ENCODE measurements at regions not wholly inside any gene's neighbourhood (a gene's known extent, or its start where the extent isn't known, plus 50 kb on each side); places are given as distances from the start of the nearest gene placed in this dataset.
"Not testable (repeated sequence)": the region's sequence is repeated elsewhere in the genome, so short reads cannot be mapped to it uniquely, and the experiment has no call there.

- no peak for DNase-seq (ENCODE audit: low read depth in 2 of 3, low spot score in 1 of 3)
Observed at GRCh38 chr17:77822302-77823030, 136.0 kb upstream of the TNRC6C start.

- no peak for DNase-seq (ENCODE audit: low read depth in 2 of 3, low spot score in 1 of 3)
Observed at GRCh38 chr17:77824102-77824779, 134.3 kb upstream of the TNRC6C start.

GRCh38 chr17:77824780-77825280, 133.7 kb upstream of the TNRC6C start:
- no peak for DNase-seq (ENCODE audit: low read depth in 2 of 3, low spot score in 1 of 3)

DNA sequence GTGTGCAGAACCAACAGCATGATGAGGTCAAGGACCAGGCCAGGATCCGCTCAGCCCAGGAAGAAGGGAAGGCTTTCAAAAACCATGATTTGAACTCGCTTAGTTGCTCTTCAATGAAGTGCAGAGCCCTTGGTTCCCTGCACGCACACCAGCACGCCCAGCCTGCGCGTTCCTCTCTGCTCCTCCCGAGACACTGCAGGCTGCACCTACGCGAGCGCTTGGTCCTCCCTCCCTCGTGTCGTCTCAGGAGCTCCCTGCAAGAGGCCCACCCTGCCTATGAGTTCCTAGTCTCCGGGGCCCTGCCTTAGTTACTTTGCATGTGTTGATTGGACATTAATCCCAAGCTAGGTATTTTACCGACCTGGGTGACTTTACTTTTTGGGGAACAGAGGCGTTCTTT, 132.9 kb upstream of the TNRC6C start:
- no peak for DNase-seq (ENCODE audit: low read depth in 2 of 3, low spot score in 1 of 3)

- no peak for DNase-seq (ENCODE audit: low read depth in 2 of 3, low spot score in 1 of 3)
Observed at GRCh38 chr17:77826132-77826873, 132.2 kb upstream of the TNRC6C start.

DNA sequence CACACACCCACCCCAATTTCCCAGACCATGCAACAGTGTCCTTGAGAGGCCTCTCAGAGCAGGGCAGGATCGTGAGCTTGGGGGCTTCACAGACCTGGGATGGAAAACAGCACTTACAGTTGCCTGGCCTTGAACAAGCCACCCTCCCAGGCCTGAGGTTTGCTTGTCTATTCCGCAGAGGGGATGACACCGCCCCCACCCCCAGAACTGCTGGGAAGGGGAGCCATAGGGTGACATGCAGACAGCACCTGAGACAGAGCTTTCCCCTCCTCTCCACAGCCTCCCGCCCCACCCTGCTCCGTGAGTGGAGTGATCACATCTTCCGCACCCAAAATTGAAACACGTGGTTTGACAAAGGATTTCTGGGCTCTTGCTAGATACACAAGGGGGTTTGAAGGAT, 131.5 kb upstream of the TNRC6C start:
- no peak for DNase-seq (ENCODE audit: low read depth in 2 of 3, low spot score in 1 of 3)

GRCh38 chr17:77827511-77827910, 131.0 kb upstream of the TNRC6C start:
- DNase-seq (ENCODE audit: low read depth in 2 of 3, low spot score in 1 of 3), result no peak

GRCh38 chr17:77828749-77829539, 129.6 kb upstream of the TNRC6C start:
- no peak for DNase-seq (ENCODE audit: low read depth in 2 of 3, low spot score in 1 of 3)

DNA sequence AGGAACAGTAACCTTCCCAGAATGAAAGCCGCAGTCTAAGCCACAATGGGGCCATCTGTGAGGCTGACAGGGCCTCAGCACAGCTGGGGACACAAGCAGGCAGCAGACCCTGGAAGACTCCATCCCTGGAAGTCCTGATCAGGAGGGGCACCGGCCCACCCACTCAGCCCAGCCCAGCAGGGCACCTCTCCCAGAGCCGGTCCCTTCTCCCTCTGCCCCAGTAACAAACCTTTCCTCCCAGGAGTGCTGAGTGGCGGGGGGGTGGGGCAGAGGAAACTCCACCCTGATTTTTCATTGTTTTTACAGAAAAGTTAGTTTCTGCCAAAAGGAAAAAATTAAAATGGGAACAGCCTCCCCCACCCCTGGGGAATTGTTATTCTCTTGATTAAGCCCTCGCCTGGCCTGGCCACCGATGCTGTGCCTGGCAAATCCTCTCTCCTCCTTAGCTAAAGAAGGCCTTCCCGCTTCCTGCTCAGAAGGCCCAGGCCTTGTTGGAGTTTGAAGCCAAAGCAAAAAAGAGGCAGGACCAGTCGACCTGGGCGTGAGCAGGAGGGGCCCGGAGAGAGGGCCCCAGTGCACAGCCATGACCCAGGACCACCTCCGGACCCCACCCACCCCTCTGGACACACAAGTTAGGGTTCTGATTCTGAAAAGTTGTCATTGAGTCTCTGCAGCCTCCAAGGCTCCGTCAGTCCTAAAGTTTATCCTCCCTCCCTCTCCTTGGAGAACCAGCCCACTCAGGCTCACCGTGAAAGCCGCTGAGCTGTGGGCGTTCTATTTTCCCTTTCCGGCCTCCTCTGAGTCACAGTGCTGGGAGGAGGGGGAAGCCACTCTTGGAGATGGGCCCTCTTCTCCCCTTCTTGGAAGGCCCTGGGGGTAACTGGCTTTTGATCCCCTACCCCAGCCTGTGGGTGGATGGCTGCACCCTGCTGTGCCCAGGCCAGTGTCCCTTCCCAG, 128.4 kb upstream of the TNRC6C start:
- no peak for DNase-seq (ENCODE audit: low read depth in 2 of 3, low spot score in 1 of 3)

DNA sequence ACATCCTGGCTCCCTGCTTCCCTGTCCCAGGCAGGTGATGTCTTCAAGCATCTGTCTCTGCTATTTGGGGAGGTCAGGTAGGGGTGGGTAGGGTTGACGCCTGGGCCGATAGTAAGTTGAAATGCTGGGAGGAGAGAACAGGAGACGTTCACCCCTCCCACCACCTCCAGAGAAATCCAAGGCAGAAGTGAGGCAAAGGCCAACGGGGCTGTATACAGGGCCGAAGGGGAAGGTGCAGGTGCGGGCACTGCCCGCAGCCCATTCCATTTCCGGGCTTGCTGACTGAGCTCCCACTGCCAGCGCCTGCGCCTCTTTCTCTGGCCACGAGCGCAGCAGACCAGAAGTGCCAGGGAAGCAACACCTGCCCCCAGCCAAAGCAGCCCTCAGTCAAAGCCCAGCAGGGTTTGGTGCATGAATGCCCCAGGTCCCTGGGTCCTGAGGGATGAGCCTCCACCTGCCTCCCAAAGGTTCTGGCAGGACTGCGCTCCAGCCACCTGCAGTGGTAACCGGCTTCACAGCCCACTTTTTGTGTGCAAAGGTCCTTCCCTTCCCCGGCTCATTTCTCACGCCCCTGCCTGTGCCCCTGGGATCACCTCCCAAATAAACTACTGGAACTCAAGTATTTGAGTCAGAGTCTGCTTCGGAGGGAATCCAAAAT, 127.6 kb upstream of the TNRC6C start:
- no peak for DNase-seq (ENCODE audit: low read depth in 2 of 3, low spot score in 1 of 3)

GRCh38 chr17:77831474-77832179, 126.9 kb upstream of the TNRC6C start:
- no peak for DNase-seq (ENCODE audit: low read depth in 2 of 3, low spot score in 1 of 3)

DNA sequence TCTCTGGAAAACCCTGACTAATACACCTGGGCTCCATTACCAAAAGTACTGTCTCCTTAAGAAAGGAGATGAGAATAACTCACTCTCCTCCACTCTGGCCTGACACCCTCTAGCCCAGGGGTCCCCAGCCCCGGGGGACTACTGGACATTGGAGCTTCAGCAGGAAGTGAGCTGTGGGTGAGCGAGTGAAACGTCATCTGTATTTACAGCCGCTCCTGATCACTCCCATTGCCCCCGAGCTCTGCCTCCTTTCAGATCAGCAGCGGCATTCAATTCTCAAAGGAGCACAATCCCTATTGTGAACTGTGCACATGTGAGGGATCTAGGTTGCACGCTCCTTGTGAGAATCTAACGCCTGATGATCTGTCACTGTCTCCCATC, 126.3 kb upstream of the TNRC6C start:
- no peak for DNase-seq (ENCODE audit: low read depth in 2 of 3, low spot score in 1 of 3)

- DNase-seq (ENCODE audit: low read depth in 2 of 3, low spot score in 1 of 3), result no peak
Observed at GRCh38 chr17:77833769-77834168, 124.7 kb upstream of the TNRC6C start.

GRCh38 chr17:77834170-77835115, 124.1 kb upstream of the TNRC6C start:
- peak; percentile 60 to 62 (median 62) for DNase-seq (ENCODE audit: low read depth in 2 of 3, low spot score in 1 of 3)

DNA sequence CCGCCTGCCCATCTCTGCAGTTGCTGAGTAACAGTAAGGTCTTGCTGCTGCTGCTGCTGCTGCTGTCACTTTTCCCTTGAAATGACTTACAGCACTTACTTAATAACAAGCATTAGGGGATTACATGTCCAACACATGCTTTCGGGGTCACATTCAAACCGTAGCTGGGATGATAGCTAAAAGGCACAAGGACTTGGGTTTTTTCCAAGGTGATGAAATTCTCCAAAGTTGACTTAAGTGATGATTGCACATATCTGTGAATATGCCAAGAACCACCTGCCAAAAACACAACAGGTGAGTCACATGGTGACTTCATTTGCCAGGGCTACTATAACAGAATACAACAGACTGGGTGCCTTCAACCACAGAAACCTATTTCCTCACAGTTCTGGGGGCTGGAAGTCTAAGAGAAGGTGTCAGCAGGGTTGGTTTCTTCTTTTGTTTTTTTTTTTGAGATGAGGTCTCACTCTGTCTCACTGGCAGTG, 121.9 kb upstream of the TNRC6C start:
- DNase-seq (ENCODE audit: low read depth in 2 of 3, low spot score in 1 of 3), result peak in 2 of 3 donors; percentile 31 to 44

- DNase-seq (ENCODE audit: low read depth in 2 of 3, low spot score in 1 of 3), result not testable (repeated sequence)
Observed at GRCh38 chr17:77837072-77837471, 121.4 kb upstream of the TNRC6C start.

GRCh38 chr17:77837917-77838316, 120.6 kb upstream of the TNRC6C start:
- DNase-seq (ENCODE audit: low read depth in 2 of 3, low spot score in 1 of 3), result no peak
